NCI-H446 treated with DMSO at 0.1 percent for 48 hours (cell line): ENCODE measurements at regions not wholly inside any gene's neighbourhood (a gene's known extent, or its start where the extent isn't known, plus 50 kb on each side); places are given as distances from the start of the nearest gene placed in this dataset.

Experiments used
- DNase-seq: peaks from one replicate; lab custom pipeline; 2025; lab: John Stamatoyannopoulos, UW

GRCh38 chr12:81957631-81958030, 198.5 kb upstream of the PPFIA2 start:
- no peak for DNase-seq

GRCh38 chr12:81956468-81956860, 197.3 kb upstream of the PPFIA2 start:
- no peak for DNase-seq

GRCh38 chr12:81953541-81953940, 194.4 kb upstream of the PPFIA2 start:
- no peak for DNase-seq

GRCh38 chr12:81950871-81951270, 191.7 kb upstream of the PPFIA2 start:
- no peak for DNase-seq

DNA sequence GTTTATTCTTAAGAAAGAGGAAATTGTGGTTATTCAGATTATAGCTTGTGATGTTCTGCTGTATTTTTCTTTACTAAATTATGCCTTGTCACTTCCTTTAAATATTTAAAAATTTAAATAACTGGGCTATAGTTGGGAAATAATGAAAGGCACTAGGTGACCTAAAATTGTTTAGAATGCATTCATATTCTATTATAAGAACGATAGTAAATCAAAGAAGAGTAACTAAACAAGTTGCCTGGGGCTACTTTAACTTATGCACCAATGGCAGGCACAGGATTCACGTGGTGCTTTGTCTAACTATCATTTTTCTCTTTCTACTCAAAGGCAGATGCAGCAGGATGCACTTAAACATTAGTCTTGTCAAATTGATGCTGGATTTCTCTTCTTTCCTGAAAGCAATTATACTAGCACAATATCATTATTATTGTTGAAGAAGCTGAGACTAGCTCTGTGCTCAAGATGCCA, 190.7 kb upstream of the PPFIA2 start:
- no peak for DNase-seq

DNA sequence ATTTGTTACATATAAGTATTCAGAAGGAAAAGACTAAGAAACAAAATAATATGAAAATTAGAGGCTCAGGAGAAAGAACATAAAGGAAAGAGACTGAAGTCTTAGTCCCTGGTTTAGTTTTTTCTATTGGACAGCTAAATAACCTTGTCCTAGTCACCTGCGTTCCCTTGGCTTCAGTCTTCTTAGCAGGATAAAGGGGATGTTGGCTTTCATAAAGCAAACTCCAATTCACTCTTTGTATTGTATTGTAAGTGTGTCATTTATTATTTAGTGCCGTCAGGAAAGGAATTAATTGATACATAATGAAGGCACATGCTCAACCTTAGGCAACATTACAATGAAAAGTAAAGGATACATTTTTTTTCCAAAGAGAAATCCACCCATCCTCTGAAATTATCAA, 190.3 kb upstream of the PPFIA2 start:
- DNase-seq, result no peak

DNA sequence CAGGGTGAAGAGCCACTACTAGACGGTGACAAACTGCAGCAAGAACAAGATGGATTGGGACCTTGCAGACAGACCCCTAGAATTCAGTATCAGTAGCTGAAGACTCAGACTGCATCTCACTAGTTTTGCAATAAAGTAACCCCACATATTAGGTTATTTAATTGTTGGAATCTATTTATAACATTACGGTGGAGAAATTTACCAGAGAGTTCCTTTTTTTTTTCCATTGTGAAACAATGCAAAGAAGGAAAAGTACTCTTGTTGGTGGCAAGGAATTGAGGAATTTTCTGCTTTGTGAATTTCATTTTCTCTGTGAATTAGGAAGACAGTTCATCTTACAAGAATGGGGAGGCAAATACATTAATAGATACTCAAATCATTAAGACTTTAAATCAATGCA, 185.7 kb upstream of the PPFIA2 start:
- DNase-seq, result no peak

GRCh38 chr12:81942594-81942993, 183.4 kb upstream of the PPFIA2 start:
- no peak for DNase-seq

GRCh38 chr12:81930037-81930436, 170.9 kb upstream of the PPFIA2 start:
- no peak for DNase-seq

DNA sequence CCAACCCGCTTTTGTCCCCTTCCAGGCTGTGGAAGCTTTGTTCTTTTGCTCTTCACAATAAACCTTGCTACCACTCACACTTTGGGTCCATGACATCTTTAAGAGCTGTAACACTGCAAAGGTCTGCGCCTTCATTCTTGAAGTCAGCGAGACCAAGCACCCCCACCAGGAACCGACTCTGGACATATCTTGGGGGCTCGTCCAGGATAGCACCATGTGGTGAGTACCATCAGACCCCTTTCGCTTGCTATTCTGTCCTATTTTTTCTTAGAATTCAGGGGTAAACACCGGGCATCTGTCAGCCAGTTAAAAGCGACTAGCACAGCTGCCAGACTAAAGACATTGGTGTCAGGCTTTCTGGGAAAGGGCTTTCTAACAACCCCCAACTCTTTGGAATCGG, 137.6 kb upstream of the PPFIA2 start:
- no peak for DNase-seq

GRCh38 chr12:81888961-81889360, 129.8 kb upstream of the PPFIA2 start:
- DNase-seq, result no peak

- DNase-seq, result no peak
These were observed 129.1 kb upstream of the PPFIA2 start for GRCh38 chr12:81888106-81888740.

- DNase-seq, result no peak
These were observed 115.4 kb upstream of the PPFIA2 start for GRCh38 chr12:81874586-81874985.

DNA sequence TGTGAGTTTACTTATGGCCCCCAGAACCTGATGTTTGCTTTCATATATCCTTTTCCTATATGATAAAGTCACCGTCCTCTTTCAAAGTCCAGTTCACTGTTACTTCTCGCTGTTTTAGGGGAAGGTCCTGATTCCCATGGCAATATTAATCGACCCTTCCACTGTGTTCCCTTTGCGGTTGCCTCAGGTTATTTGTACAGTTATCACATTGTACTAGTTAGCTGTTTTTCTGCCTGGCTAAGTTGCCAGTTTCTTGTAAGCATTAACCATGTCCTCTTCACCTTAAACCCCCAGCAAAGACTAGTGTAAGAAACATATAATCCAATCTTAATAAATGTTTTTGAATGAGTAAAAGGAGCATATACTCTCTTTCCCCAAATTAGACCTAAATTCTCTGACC, 115.0 kb upstream of the PPFIA2 start:
- no peak for DNase-seq

DNA sequence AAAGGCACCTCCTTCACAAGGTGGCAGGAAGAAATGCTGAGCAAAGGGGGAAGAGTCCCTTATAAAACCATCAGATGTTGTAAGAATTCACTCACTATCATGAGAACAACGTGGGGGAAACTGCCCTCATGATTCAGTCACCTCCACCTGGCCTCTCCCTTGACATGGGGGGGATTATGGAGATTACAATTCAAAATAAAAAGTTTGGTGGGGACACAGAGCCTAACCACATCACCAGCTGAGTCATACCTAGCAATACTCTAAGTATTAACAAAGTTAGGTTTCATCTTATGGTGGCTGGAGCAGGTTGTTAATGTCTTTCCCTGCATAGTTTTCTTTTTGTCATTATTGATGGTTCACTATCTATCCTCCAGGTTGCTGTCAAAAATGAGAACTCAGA, 113.2 kb upstream of the PPFIA2 start:
- DNase-seq, result no peak

- no peak for DNase-seq
These were observed 106.9 kb upstream of the PPFIA2 start for GRCh38 chr12:81866081-81866480.

DNA sequence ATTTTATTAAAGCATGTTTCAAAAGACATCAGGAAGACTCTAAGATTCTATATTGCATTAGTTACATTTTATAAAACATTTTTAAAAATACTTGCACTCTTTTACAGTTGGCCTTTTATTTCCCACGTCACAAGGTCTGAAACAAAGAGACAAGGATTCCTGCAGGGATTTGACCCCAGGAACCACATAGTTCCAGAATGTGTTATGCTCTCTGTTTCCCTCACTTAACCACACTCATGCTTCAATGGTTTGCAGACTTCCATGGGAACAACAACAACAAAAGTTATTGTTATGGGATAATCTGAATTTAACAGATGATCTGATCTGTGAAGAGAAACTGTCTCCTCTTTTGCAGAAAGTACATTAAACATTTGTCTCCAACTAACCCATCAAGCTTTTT, 104.3 kb upstream of the PPFIA2 start:
- DNase-seq, result no peak

DNA sequence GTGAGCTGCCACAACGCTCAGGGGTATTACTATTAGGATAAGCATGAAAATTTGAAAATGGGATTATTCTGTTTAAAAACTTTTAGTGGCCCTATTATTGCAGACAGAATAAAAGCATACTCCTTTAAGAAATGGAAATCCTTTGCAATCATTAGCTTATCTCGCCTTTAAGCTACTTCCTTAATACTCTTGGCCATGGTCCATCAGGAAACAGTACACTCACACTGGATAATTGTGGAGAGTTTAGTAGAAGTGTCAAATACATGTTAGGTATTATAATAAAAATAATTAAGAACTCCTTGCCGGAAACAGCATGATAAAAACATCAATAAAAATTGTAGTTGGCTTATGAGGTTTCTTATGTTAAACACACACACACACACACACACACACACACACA, 100.4 kb upstream of the PPFIA2 start:
- no peak for DNase-seq

GRCh38 chr12:81843599-81843998, 84.4 kb upstream of the PPFIA2 start:
- no peak for DNase-seq

DNA sequence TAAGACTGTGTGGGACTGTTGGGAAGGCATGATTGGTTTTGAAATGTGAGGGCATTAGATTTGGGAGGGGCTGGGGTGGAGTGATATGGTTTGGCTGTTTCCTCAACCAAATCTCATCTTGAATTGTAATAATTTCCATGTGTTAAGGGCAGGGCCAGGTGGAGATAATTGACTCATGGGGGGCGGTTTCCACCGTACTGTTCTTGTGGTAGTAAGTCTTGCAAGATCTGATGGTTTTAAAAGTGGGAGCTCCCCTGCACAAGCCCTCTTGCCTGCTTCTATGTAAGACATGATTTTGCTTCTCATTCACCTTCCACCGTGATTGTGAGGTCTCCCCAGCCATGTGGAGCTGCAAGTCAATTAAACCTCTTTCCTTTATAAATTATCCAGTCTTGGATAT, 76.6 kb upstream of the PPFIA2 start:
- no peak for DNase-seq

DNA sequence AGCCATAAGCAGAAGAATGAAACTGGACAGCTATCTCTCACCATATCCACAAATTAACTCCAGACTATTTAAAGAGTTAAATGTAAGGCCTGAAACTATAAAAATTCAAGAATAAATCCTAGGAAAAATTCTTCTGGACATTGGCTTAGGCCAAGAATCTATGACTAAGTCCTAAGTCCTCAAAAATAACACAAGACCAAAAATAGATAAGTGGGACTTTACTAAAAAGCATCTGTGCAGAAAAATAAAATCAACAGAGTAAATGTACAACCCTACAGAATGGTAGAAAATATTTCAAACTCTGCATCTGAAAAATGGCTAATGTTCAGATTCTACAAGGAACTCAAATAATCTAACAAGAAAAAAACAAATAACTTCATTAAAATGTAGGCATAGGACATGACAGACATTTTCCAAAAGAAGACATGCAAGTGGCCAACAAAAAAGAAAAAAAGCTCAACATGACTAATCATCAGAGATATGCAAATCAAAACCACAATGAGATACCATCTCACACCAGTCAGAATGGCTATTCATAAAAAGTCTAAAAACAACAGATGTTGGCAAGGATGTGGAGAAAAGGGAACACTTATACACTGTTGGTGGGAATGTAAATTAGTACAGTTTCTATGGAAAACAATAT, 61.0 kb upstream of the PPFIA2 start:
- DNase-seq, result no peak

DNA sequence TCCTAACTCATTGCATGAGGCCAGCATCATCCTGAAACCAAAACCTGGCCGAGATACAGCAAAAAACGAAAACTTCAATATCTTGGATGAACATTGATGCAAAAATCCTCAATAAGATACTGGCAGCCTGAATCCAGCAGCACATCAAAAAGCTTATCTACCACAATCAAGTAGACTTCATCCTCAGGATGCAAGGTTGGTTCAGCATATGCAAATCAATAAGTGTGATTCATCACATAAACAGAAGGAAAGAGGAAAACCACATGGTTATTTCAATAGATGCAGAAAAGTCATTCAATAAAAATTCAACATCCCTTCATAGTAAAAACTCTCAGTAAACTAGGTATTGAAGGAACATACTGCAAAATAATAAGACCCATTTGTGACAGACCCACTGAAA, 56.5 kb upstream of the PPFIA2 start:
- no peak for DNase-seq

GRCh38 chr12:81811778-81812125, 52.6 kb upstream of the PPFIA2 start:
- no peak for DNase-seq

GRCh38 chr12:81811061-81811777, 52.1 kb upstream of the PPFIA2 start:
- DNase-seq, result no peak
